HL-60 (cell line): ENCODE measurements at regions not wholly inside any gene's neighbourhood (a gene's known extent, or its start where the extent isn't known, plus 50 kb on each side); places are given as distances from the start of the nearest gene placed in this dataset.
A peak's percentile ranks its signal among the peaks of the same experiment; 100 is the strongest.

Source experiments
- CTCF ChIP-seq: IDR thresholded peaks from one replicate; pipeline ENCODE4 v1.5.1; 2011; ENCODE audit warnings: low read length, control low read depth, inconsistent platforms; ENCODE audit not compliant: insufficient read depth
- GABPA ChIP-seq: IDR thresholded peaks from 2 replicates; pipeline ENCODE4 v1.6.1; 2012; ENCODE audit warnings: low read depth
- POLR2AphosphoS5 ChIP-seq: IDR thresholded peaks from 2 replicates; pipeline ENCODE4 v1.6.1; 2012; ENCODE audit warnings: low read depth
- TF ChIP-seq, protein P1 (sequence below): IDR thresholded peaks from 2 replicates; pipeline ENCODE4 v1.6.1; 2012; ENCODE audit warnings: low read depth; ENCODE audit not compliant: insufficient replicate concordance

GRCh38 chr20:22691369-22692118, 107.2 kb upstream of the FOXA2 start:
- no peak for TF ChIP-seq GABPA
- no peak for TF ChIP-seq POLR2AphosphoS5
- TF ChIP-seq CTCF = peak; percentile 86
- TF ChIP-seq, protein P1, sequence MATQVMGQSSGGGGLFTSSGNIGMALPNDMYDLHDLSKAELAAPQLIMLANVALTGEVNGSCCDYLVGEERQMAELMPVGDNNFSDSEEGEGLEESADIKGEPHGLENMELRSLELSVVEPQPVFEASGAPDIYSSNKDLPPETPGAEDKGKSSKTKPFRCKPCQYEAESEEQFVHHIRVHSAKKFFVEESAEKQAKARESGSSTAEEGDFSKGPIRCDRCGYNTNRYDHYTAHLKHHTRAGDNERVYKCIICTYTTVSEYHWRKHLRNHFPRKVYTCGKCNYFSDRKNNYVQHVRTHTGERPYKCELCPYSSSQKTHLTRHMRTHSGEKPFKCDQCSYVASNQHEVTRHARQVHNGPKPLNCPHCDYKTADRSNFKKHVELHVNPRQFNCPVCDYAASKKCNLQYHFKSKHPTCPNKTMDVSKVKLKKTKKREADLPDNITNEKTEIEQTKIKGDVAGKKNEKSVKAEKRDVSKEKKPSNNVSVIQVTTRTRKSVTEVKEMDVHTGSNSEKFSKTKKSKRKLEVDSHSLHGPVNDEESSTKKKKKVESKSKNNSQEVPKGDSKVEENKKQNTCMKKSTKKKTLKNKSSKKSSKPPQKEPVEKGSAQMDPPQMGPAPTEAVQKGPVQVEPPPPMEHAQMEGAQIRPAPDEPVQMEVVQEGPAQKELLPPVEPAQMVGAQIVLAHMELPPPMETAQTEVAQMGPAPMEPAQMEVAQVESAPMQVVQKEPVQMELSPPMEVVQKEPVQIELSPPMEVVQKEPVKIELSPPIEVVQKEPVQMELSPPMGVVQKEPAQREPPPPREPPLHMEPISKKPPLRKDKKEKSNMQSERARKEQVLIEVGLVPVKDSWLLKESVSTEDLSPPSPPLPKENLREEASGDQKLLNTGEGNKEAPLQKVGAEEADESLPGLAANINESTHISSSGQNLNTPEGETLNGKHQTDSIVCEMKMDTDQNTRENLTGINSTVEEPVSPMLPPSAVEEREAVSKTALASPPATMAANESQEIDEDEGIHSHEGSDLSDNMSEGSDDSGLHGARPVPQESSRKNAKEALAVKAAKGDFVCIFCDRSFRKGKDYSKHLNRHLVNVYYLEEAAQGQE = no peak
